Posterior vena cava (tissue), 2 donors: ENCODE measurements at regions not wholly inside any gene's neighbourhood (a gene's known extent, or its start where the extent isn't known, plus 50 kb on each side); places are given as distances from the start of the nearest gene placed in this dataset.
"Not testable (repeated sequence)": the region's sequence is repeated elsewhere in the genome, so short reads cannot be mapped to it uniquely, and the experiment has no call there.

Source experiments
- DNase-seq: peaks from one replicate; pipeline ENCODE4 v3.0.0-alpha.2; 2020; ENCODE audit warnings: low spot score
- intact Hi-C, 2 donors: fragments of 100-400 bp; cut with DNase I; formaldehyde crosslinking; loops; one replicate each; pipeline versions ENCODE4 v1.14.1 to v1.14.2; 2022 to 2023
- donor health status: DM: yes; HTN: yes; CAD: no.
- donor health status: DM: yes; HTN: yes; CAD: no.

DNA sequence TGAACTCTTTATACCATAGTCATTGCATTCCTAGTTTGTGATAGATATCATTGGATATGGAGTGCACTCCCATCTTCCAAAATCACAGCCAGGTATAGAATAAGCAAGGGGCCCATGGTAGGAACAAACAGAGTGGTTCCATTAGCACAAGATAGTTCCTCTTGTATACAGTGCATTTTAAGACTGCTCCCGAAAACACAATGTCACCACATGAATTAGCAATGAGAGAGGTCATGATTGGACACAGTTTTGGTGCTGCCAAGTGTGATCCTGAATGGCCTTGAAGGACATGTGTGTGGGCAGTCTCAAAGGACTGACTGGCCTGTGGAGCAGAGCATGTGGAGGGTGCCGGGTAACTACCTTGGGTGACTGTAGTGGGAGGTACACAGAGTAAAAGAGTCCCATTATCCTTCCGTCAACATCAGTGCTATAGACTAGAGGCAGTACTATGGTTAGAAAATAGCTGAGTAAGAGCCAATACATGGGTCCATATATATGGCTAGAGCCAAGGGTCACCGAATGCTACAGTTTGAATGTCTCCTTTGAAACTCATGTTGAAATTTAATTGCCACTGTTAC is 549.9 kb downstream of the DSC3 start:
- DNase-seq, result no peak
- intact Hi-C loops, result no loop called here

DNA sequence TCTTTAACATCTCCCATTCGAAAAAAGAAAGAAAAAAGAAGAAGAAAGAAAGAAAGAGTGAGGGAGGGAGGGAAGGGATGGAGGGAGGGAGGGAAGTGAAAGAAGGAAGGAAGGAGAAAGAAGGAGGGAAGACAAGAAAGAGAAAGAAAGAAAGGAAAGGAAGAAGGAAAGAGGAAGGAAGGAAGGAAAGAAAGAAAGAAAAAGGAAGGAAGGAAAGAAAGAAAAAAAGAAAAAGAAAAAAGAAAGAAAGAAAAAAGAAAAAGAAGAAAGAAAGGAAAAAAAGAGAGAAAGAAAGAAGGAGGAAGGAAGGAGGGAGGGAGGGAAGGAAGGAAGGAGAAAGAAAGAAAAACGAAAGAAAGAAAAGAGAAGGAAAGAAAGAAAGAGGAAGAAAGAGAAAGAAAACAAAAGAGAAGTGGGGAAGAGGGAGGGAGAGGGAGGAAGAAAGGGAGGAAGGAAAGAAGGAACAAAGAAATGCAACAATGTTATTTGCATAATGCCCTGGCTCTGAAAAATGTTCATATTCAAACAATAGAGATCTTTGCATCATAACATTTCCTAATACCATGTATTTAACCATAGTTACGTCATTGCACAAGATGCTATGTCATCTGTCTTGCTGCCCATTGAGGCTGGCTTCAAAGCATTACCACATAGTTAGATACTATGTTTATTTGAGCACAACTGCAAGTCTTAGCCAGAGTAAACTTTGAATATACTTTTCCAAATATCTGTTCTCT is 550.6 kb downstream of the DSC3 start:
- intact Hi-C loops, result no loop called here
- DNase-seq, result no peak

DNA sequence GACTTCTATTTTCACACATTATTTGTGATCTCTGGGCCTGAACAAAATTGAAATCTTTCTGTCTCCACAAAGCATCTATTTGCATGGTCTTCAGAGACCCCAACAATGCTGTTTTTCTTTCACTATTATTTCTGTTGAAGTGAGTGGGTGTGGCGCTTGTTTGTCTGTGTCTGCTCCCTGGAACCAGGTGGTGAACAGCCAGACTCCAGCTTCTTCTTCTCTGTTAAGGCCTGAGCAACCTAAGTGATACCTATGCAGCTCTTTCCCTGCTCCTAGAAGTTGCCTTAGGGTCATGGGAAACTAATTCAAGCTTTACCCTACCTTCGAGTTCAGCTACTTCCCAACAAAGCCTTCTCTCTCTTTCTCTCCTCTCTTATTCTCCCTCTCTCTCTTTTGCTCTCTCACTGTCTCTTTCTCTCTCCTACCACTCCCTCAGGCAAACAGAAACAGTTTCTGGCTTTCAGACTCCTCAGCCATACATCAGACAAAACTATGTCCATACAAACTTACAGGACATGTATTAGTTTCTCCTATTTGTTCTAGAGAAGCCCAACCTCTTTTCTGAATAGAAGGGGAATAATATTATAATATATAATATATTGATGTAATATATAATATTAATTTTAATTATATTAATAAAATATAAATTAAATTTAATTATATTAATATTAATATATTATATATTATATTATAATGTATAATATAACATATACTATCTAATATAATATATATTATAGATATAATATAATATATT is 552.5 kb downstream of the DSC3 start:
- DNase-seq, result no peak
- intact Hi-C loops, result no loop called here

DNA sequence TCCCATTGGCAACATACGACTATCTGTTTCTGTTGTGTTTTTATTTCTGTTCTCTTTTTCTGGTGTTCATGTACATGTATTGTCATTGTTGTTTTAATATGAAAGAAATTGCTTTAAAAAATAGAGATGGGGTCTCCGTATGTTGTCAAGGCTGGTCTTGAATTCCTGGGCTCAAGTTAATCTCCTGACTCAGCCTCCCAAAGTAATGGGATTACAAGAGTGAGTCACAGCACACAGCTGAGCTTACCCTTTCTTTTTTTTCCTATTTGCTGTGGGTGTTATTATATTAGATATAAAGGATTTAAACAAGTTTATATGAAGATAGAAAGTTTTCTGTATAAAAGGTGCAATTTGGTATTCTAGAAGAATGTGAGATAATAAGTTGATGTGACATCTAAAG is 554.6 kb downstream of the DSC3 start:
- intact Hi-C loops, result no loop called here
- DNase-seq, result no peak

DNA sequence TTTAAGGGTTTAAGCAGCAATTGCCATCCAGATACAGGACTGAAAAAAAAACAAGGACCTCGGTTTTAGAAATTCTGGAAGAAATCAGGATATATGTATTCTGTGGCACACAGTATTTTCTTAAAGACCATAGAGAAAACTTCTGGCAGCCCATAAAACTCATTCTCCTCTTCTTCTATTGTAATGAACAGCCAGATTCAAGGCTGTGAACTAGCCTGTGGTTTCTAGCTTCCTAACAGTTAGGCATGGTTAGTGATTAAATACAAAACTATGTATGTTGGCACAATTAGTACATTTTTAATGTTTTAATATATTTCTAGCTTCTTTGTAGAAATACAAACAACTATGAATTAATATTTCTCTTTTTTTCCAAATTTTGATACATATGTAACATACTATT is 555.7 kb downstream of the DSC3 start:
- intact Hi-C loops, result no loop called here
- no peak for DNase-seq

DNA sequence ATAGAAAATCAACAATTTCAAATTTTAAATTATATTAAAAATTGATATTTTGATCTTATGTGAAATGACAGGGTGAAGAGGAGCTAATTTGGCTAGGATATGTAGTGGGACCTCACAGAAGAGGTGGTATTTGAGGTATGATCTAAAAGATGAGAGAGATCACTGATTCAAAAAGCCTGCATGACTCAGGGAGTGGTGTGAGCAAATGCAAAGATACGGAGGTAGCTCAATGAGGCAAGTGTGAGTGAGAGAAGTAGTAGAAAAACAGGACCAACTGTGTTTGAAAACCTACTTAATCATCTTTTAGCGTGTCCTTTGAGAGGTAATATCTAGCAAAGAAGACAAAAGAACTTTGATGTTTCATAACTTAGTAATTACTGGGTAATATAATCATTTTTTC is 557.5 kb downstream of the DSC3 start:
- no peak for DNase-seq
- intact Hi-C loops, result no loop called here

DNA sequence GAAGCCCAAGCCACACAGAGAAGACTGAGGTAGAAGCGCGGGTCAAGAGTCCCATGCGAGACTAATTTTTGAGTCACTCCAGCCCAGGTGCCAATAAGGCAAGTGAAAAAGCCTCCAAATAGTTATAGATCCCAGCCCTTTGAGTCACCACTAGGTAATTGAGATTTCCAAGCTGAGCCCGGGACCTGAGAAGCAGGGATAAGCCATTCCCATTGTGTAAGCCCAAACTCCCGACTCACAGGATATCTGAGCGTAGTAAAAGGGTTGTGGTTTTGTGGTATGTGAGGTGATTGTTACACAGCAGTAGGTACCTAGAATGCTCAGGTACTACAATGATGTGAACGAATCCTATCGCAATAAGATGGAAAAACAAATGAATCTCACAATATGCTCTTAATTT is 560.7 kb downstream of the DSC3 start:
- DNase-seq, result no peak
- intact Hi-C loops, result no loop called here

DNA sequence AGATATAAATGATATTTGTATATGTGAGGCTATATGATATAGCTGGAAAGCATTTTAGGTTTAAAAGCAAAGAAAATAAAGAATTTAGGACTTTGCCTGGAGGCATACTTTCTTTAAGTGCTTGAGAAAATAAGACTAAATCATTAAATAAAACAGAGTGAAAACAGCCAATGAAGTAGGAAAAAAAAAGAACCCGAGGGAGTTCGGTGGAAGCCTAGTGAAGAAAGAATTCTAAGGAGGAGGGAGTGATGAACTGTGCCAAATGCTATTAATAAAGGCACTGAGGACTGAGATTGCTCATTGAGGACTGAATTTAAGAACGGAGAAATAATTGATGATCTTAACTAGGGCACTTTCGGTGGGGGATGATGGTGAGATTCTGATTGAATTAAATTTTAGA is 573.5 kb downstream of the DSC3 start:
- DNase-seq, result no peak
- intact Hi-C loops, result no loop called here

DNA sequence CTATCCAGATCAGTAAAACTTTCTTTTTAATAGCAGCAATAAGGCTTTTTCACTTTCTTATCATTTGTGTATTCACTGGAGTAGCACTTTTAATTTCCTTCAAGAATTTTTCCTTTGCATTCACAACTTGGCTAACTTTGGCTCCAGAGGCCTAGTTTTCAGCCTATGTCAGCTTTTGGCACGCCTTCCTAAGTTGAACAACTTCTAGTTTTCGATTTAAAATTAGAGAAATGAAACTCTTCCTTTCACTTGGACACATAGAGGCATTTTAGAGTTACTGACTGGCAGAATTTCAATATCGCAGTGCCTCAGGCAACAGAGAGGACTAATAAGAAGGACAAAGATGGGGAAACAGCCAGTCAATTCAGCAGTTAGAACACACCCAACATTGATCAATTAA is 577.4 kb downstream of the DSC3 start:
- intact Hi-C loops, result no loop called here
- DNase-seq, result no peak

DNA sequence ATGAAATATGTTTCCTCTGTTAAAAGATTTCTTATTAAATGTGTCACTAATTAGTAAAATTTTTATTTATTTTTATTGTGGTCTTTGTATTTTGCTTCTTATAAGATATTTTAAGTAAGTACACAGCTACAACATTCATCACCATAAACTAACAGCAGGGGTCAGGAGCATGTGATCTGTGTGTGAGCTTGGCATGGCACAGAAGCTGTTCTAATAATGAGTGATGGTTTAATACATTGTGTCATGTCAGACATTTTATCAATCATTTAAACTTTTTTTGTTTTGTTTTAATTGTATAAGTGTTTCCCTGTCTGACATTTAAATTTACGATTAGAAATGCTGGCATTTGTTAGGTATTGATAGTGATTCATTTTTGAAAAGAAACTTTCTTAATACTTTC is 585.4 kb downstream of the DSC3 start:
- no peak for DNase-seq
- intact Hi-C loops, result no loop called here

DNA sequence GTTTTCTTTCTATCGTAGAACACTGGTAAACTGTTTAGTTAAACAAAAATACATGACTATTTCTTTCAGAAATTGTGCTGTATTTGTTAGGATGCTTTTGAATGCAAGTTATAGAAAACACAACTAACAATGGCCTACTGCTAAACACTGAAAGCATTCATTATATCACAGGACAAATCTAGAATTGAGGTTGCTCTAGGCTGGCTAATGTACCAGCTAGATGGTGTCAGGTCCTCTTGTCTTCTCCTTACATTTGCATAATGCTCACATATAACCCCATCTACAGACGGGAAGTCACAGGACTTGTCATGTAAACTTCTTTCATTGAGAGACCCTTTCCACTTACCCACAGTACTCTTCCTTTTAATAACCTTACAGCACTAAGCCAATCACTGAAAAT is 586.8 kb downstream of the DSC3 start:
- no peak for DNase-seq
- intact Hi-C loops, result no loop called here

DNA sequence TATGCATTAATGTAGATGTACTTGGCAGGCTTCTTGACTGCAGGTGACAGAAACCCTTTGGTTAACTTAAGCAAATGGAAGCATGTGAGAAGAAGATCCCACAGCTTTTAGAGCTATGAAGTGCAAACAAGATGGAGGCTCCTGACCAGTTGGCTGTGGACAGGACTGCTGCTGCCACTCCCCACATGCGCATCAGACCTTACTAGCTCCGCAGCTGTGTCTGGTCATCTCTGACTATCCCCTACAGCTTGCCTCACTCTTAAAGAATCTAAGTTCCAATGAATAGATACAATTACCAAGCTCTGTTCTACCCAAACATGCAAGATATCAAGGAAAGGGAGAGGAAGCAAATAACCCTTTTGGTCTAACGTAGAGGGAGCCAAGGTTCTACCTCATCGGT is 587.6 kb downstream of the DSC3 start:
- intact Hi-C loops, result no loop called here

DNA sequence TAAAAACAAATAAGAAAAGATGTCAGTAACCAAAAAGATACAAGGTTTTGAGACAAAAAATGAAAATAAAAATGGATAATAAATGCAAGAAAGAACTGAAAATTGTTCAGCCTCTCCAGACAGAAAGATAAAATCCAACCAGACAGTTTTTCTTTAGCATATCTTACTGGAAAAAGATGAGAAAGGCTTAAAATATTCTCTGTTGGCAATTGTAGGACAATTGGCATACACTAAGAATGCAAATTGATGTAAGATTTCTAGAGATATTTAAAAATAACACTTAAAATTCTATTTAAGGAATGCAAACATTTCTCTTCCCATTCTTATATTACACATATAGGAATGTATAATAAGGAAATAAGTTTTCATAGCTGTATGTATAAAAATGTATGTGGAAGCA is 590.6 kb downstream of the DSC3 start:
- no peak for DNase-seq
- intact Hi-C loops, result no loop called here

More for the DNA sequence above, 587.6 kb downstream of the DSC3 start:
- no peak for DNase-seq

DNA sequence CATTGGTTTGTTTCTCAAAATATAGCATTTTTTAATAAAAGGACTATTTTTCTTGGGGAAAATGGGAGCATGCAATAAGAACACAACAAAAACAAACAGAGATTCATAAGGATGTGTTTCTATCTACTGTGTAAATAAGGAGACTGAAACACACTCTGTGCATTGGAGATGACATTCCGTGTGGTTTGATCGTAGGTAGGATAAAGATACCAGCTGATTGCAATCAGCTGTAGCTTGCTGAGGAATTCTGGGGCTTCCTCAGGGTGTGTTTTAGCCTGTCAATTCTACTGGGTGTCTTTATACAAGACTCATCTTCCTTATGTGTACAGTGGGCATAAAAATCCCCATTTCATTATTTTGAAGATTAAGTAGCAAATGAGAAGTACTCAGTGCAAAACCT is 591.6 kb downstream of the DSC3 start:
- intact Hi-C loops, result no loop called here

DNA sequence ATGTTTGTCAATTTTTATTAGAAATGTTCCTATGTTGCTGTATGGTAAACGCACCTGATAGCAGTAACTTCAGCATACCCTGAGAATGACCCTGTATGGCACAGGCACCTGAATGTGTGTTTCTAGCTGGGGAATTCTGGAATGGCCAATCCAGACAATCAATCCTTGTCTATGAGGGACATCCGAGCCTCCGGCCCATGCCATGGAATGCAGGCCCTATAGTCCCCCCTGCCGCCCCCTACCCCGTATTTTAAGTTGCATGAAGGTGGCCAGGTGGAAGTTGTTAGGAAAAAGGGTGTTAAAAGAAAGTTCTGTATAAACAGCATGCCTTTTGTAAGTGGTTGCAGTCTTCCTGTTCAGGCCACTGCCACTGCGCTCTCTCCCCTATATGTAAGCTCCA is 595.9 kb downstream of the DSC3 start:
- intact Hi-C loops, result no loop called here
- no peak for DNase-seq

More for the DNA sequence above, 591.6 kb downstream of the DSC3 start:
- no peak for DNase-seq

DNA sequence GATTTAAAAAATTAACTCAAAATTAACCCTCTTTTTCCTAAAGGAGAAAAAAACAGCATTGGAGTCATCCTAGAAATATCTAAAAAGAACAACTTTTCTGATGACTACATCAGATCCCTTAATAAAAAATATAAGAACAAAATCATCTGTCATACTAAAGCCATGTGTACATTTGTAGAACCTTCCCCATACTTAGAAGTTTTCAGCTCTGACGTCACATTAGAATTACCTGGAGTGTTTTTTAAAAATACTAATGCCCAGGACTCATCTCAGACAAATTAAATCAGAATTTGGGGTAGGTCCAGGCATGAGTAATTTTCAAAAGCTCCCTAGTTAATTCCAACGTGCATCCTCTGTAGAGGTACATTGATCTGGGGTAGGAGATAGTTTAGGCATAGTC is 598.0 kb downstream of the DSC3 start:
- intact Hi-C loops, result no loop called here
- no peak for DNase-seq

DNA sequence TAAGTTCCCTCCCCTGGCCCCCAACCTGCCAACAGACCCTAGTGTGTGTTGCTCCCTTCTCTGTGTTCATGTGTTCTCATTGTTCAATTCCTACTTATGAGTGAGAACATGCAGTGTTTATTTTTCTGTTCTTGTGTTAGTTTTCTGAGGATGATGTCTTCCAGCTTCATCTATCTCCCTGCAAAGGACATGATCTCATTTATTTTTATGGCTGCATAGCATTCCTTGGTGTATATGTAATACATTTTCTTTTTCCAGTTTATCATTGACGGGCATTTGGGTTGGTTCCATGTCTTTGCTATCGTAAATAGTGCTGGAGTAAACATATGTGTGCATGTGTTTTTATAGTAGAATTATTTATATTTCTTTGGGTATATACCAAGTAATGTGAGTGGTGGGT is 602.2 kb downstream of the DSC3 start:
- intact Hi-C loops, result no loop called here
- no peak for DNase-seq

DNA sequence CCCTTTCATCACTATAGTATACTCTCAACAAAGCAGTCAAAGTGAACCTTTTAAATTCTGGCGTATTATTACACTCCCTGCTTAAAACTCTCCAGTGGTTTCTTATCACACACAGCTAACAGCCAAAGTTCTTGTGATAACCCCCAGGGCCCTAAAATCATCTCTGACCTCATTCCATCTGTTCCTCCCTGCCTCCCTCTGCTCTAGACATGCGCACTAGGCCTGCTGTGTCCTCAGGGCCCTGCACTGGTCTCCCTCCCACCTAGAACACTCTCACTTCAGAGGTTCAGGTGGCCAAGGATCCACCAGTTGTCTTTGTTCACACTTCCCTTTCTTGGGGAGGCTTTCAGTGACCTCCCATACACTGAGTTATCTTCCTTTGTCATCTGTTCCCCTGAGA is 603.4 kb downstream of the DSC3 start:
- intact Hi-C loops, result no loop called here
- no peak for DNase-seq

DNA sequence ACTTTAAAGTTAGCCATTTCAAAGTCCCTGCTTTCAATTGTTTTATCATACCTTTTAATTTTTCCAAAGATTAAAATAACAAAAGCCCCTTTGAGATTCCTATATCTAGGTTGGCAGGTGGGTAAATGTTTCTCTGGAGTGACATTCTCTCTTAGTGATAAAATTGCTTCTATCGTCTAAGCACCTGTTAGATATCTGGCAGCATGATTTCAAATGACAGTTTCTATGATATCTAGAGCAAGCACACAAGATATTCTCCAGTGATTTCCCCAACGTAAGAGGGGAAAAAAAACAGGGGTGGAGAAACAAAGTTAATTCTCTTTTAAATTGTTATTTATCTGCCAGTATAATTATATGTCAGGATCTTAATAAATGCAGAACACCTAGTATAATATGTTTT is 610.2 kb downstream of the DSC3 start:
- intact Hi-C loops, result no loop called here
- no peak for DNase-seq

DNA sequence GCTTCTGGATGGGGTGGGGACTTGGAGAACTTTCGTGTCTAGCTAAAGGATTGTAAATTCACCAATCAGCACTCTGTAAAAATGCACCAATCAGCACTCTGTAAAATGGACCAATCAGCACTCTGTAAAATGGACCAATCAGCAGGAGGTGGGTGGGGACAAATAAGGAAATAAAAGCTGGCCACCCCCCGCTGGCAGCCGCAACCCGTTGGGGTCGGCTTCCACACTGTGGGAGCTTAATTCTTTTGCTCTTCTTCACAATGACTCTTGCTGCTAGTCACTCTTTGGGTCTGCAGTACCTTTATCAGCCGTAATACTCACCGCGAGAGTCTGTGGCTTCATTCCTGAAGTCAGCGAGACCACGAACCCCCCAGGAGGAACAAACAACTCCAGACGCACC is 623.1 kb downstream of the DSC3 start:
- DNase-seq, intact Hi-C loops: not testable (repeated sequence)

DNA sequence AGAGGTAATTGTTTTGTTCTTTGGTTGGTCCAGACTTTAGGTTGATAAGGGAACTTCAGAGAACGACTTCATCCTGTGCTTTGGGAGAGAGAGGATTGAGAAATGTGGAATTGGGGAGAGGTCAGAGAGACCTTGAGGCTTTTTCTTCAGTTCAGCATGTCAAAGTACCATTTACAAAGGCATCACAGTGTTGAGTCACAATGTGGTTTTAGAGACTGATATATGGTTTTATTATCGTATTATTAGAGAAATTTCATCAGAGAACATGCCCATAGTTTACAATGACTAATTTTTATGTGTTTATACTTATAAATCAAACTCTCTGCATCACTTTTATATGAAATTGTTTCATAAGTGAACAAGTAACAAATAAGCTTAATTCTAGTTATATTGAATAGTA is 626.6 kb downstream of the DSC3 start:
- intact Hi-C loops, result no loop called here
- DNase-seq, result no peak
